Omental fat pad (tissue), 3 donors: ENCODE measurements at regions not wholly inside any gene's neighbourhood (a gene's known extent, or its start where the extent isn't known, plus 50 kb on each side); places are given as distances from the start of the nearest gene placed in this dataset.

Experiments used
- ATAC-seq: fragments of 150-250 bp; one replicate; pipeline ENCODE4 v1.9.1; 2016; ENCODE audit warnings: mild to moderate bottlenecking, moderate library complexity; ENCODE audit not compliant: low FRiP score
- DNase-seq: peaks from one replicate; pipeline ENCODE4 v3.0.0-alpha.2; 2019; ENCODE audit warnings: low spot score
- CTCF ChIP-seq, 3 donors: fragments of 450-650 bp; IDR thresholded peaks; one replicate each; pipeline ENCODE4 v1.5.1; 2016 to 2017; ENCODE audit warnings: antibody characterized with exemption in 3 of 3, mild to moderate bottlenecking in 3 of 3, moderate library complexity in 2 of 3

- no peak for TF ChIP-seq CTCF (IDR thresholded peaks at IDR 0.05)
Observed at GRCh38 chr3:77917225-77917624, 877.3 kb downstream of the ROBO2 start.

GRCh38 chr3:77919244-77919643, 879.3 kb downstream of the ROBO2 start:
- ATAC-seq (no peak), DNase-seq (no peak)
- TF ChIP-seq CTCF (IDR thresholded peaks at IDR 0.05), result no peak

More at GRCh38 chr3:77917225-77917624, 877.3 kb downstream of the ROBO2 start:
- DNase-seq (no peak), ATAC-seq (no peak)

- no peak for ATAC-seq
- no peak for TF ChIP-seq CTCF (IDR thresholded peaks at IDR 0.05)
- no peak for DNase-seq
Observed at GRCh38 chr3:77931255-77932009, 891.5 kb downstream of the ROBO2 start.

- ATAC-seq (no peak), DNase-seq (no peak)
- no peak for TF ChIP-seq CTCF (IDR thresholded peaks at IDR 0.05)
Observed at GRCh38 chr3:77932926-77933325, 893.0 kb downstream of the ROBO2 start.

- no peak for DNase-seq
- no peak for TF ChIP-seq CTCF (IDR thresholded peaks at IDR 0.05)
- no peak for ATAC-seq
Observed at GRCh38 chr3:77933926-77934325, 894.0 kb downstream of the ROBO2 start.

- TF ChIP-seq CTCF (IDR thresholded peaks at IDR 0.05), result no peak
- ATAC-seq, result no peak
- DNase-seq, result no peak
Observed at GRCh38 chr3:77935418-77935817, 895.5 kb downstream of the ROBO2 start.

GRCh38 chr3:77939726-77940125, 899.8 kb downstream of the ROBO2 start:
- no peak for TF ChIP-seq CTCF (IDR thresholded peaks at IDR 0.05)
- no peak for DNase-seq
- ATAC-seq, result no peak
